NCI-H2081 (cell line): ENCODE measurements at regions not wholly inside any gene's neighbourhood (a gene's known extent, or its start where the extent isn't known, plus 50 kb on each side); places are given as distances from the start of the nearest gene placed in this dataset.

Experiments
- DNase-seq, 2 experiments: peaks; one replicate each; lab custom pipeline; 2025; lab: John Stamatoyannopoulos, UW

- no peak for DNase-seq
Measured at GRCh38 chr13:42658019-42658418, 84.1 kb downstream of the TNFSF11 start.

GRCh38 chr13:42660333-42660965 lies 86.5 kb downstream of the TNFSF11 start:
- peak in 1 of 2 experiments; percentile 14 for DNase-seq

- no peak for DNase-seq
Measured at GRCh38 chr13:42667638-42668037, 93.7 kb downstream of the TNFSF11 start.

- no peak for DNase-seq
Measured at GRCh38 chr13:42671502-42671901, 97.5 kb downstream of the TNFSF11 start.

- no peak for DNase-seq
Measured at GRCh38 chr13:42673677-42674076, 99.7 kb downstream of the TNFSF11 start.

GRCh38 chr13:42680748-42681147 lies 100.6 kb upstream of the FAM216B start:
- DNase-seq = no peak

- no peak for DNase-seq
Measured at GRCh38 chr13:42681326-42682100, 99.9 kb upstream of the FAM216B start.

- DNase-seq = no peak
Measured at GRCh38 chr13:42684226-42684625, 97.2 kb upstream of the FAM216B start.

GRCh38 chr13:42685751-42686150 lies 95.6 kb upstream of the FAM216B start:
- no peak for DNase-seq

- no peak for DNase-seq
Measured at GRCh38 chr13:42686165-42686564, 95.2 kb upstream of the FAM216B start.

- no peak for DNase-seq
Measured at GRCh38 chr13:42688821-42689220, 92.6 kb upstream of the FAM216B start.

- DNase-seq = no peak
Measured at GRCh38 chr13:42696191-42696590, 85.2 kb upstream of the FAM216B start.

- no peak for DNase-seq
Measured at GRCh38 chr13:42699912-42700311, 81.5 kb upstream of the FAM216B start.

GRCh38 chr13:42702716-42703115 lies 78.7 kb upstream of the FAM216B start:
- DNase-seq = no peak

- DNase-seq = no peak
Measured at GRCh38 chr13:42703740-42704139, 77.6 kb upstream of the FAM216B start.

GRCh38 chr13:42706286-42706685 lies 75.1 kb upstream of the FAM216B start:
- DNase-seq = no peak

GRCh38 chr13:42707048-42707447 lies 74.3 kb upstream of the FAM216B start:
- no peak for DNase-seq

GRCh38 chr13:42707586-42707985 lies 73.8 kb upstream of the FAM216B start:
- no peak for DNase-seq

- no peak for DNase-seq
Measured at GRCh38 chr13:42708391-42708790, 73.0 kb upstream of the FAM216B start.

- no peak for DNase-seq
Measured at GRCh38 chr13:42709276-42709675, 72.1 kb upstream of the FAM216B start.

- DNase-seq = no peak
Measured at GRCh38 chr13:42715909-42716308, 65.5 kb upstream of the FAM216B start.

GRCh38 chr13:42717176-42717575 lies 64.2 kb upstream of the FAM216B start:
- DNase-seq = no peak

- DNase-seq = peak in 1 of 2 experiments; percentile 6
Measured at GRCh38 chr13:42720113-42720857, 61.1 kb upstream of the FAM216B start.
